Esophagus muscularis mucosa (tissue), 4 donors: ENCODE measurements at regions not wholly inside any gene's neighbourhood (a gene's known extent, or its start where the extent isn't known, plus 50 kb on each side); places are given as distances from the start of the nearest gene placed in this dataset.

ENCODE experiments used
- DNase-seq: peaks from one replicate; pipeline ENCODE4 v3.0.0-alpha.2; 2017; ENCODE audit errors: extremely low spot score
- H3K27ac ChIP-seq, 4 donors: fragments of 200-600 bp; sonication (generic); replicated peaks in 1 of 4; 1 replicate in 3 of 4; 2 replicates in 1 of 4; pipeline ENCODE4 v1.5.1; 2016 to 2019; ENCODE audit warnings: mild to moderate bottlenecking in 1 of 4
- H3K27me3 ChIP-seq, 4 donors: fragments of 200-600 bp; sonication (generic); one replicate each; pipeline versions ENCODE4 v1.5.1 to v1.6.0; 2016 to 2019
- H3K36me3 ChIP-seq, 4 donors: fragments of 200-600 bp; sonication (generic); one replicate each; pipeline ENCODE4 v1.5.1; 2016 to 2019
- H3K4me1 ChIP-seq, 4 donors: fragments of 200-600 bp; sonication (generic); one replicate each; pipeline ENCODE4 v1.5.1; 2016 to 2019
- H3K4me3 ChIP-seq, 4 donors: fragments of 200-600 bp; sonication (generic); 1 replicate in 2 of 4; 2 replicates in 2 of 4; pipeline ENCODE4 v1.5.1; 2016 to 2019; ENCODE audit warnings: mild to moderate bottlenecking in 4 of 4, moderate library complexity in 1 of 4
- H3K9me3 ChIP-seq, 4 donors: fragments of 200-600 bp; sonication (generic); 1 replicate in 3 of 4; 2 replicates in 1 of 4; pipeline ENCODE4 v1.5.1; 2016 to 2019
- EP300 ChIP-seq: sonication (generic); formaldehyde crosslinking; IDR thresholded peaks from one replicate; pipeline ENCODE4 v1.6.1; 2017; ENCODE audit warnings: antibody characterized with exemption
- POLR2A ChIP-seq: fragments of 450-650 bp; IDR thresholded peaks from one replicate; pipeline ENCODE4 v1.6.1; 2017; ENCODE audit warnings: antibody characterized with exemption, moderate library complexity, mild to moderate bottlenecking, low read depth
- POLR2AphosphoS5 ChIP-seq, 2 donors: sonication (generic); formaldehyde crosslinking; IDR thresholded peaks; one replicate each; pipeline ENCODE4 v1.6.1; 2017; ENCODE audit warnings: antibody characterized with exemption in 2 of 2
- WGBS: methylation state at CpG from one replicate; pipeline ENCODE4 v1.1.5; 2018; 5-methylcytosine and 5-hydroxymethylcytosine counted together
- intact Hi-C: fragments of 100-400 bp; cut with DNase I; formaldehyde crosslinking; loops from one replicate; pipeline ENCODE4 v1.15.1; 2023
- TF ChIP-seq, protein P1 (sequence below), 3 experiments: fragments of 200-600 bp in 2 of 3; fragments of 450-650 bp in 1 of 3; sonication (generic) in 2 of 3; IDR thresholded peaks; one replicate each; pipeline ENCODE4 v1.5.1; 2017 to 2019; ENCODE audit warnings: antibody characterized with exemption in 3 of 3, mild to moderate bottlenecking in 2 of 3, moderate library complexity in 1 of 3

- Histone ChIP-seq H3K36me3 (no peaks in the 10 kb centered on the region), H3K27ac (no peak overlapping the region), H3K9me3 (no peaks in the 10 kb centered on the region), H3K4me3 (no peak overlapping the region), H3K4me1 (no peaks in the 10 kb centered on the region), H3K27me3 (no peaks in the 10 kb centered on the region)
- intact Hi-C loops = no loop called here
- no peak for TF ChIP-seq POLR2AphosphoS5 (IDR thresholded peaks at IDR 0.05)
- TF ChIP-seq POLR2A = no peak
- TF ChIP-seq, protein P1, sequence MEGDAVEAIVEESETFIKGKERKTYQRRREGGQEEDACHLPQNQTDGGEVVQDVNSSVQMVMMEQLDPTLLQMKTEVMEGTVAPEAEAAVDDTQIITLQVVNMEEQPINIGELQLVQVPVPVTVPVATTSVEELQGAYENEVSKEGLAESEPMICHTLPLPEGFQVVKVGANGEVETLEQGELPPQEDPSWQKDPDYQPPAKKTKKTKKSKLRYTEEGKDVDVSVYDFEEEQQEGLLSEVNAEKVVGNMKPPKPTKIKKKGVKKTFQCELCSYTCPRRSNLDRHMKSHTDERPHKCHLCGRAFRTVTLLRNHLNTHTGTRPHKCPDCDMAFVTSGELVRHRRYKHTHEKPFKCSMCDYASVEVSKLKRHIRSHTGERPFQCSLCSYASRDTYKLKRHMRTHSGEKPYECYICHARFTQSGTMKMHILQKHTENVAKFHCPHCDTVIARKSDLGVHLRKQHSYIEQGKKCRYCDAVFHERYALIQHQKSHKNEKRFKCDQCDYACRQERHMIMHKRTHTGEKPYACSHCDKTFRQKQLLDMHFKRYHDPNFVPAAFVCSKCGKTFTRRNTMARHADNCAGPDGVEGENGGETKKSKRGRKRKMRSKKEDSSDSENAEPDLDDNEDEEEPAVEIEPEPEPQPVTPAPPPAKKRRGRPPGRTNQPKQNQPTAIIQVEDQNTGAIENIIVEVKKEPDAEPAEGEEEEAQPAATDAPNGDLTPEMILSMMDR (IDR thresholded peaks at IDR 0.05) = no peak
- TF ChIP-seq EP300 = no peak
- WGBS = 83% methylated on average over 4 of the region's 4 CpGs
- no peak for DNase-seq
These were observed 183.0 kb upstream of the KCND2 start for GRCh38 chr7:120089968-120090367.

- TF ChIP-seq, protein P1 (IDR thresholded peaks at IDR 0.05) = no peak
- no peak for TF ChIP-seq POLR2A
- no peak for TF ChIP-seq EP300
- TF ChIP-seq POLR2AphosphoS5 (IDR thresholded peaks at IDR 0.05) = no peak
- WGBS = 84% methylated on average over 3 of the region's 3 CpGs
- H3K27ac ChIP-seq = no peak overlapping the region
- no peaks in the 10 kb centered on the region for H3K27me3 ChIP-seq
- H3K4me1 ChIP-seq = no peaks in the 10 kb centered on the region
- DNase-seq = no peak
- no peaks in the 10 kb centered on the region for H3K36me3 ChIP-seq
- H3K4me3 ChIP-seq = no peak overlapping the region
- intact Hi-C loops = no loop called here
- H3K9me3 ChIP-seq = no peaks in the 10 kb centered on the region
These were observed 181.2 kb upstream of the KCND2 start for GRCh38 chr7:120091807-120092206.

- WGBS = 65% methylated on average over 2 of the region's 2 CpGs
- no peaks in the 10 kb centered on the region for H3K4me1 ChIP-seq
- no peak overlapping the region for H3K27ac ChIP-seq
- H3K27me3 ChIP-seq = no peaks in the 10 kb centered on the region
- no peak for DNase-seq
- H3K36me3 ChIP-seq = no peaks in the 10 kb centered on the region
- TF ChIP-seq POLR2AphosphoS5 (IDR thresholded peaks at IDR 0.05) (no peak), EP300 (no peak), POLR2A (no peak)
- TF ChIP-seq, protein P1 (IDR thresholded peaks at IDR 0.05) = no peak
- H3K9me3 ChIP-seq = no peaks in the 10 kb centered on the region
- no peak overlapping the region for H3K4me3 ChIP-seq
- intact Hi-C loops = no loop called here
These were observed 176.0 kb upstream of the KCND2 start for GRCh38 chr7:120097020-120097419.

GRCh38 chr7:120097774-120098173 is 175.2 kb upstream of the KCND2 start:
- H3K4me1 ChIP-seq = no peaks in the 10 kb centered on the region
- intact Hi-C loops = no loop called here
- H3K27ac ChIP-seq = no peak overlapping the region
- H3K9me3 ChIP-seq = no peaks in the 10 kb centered on the region
- TF ChIP-seq POLR2A (no peak), EP300 (no peak), POLR2AphosphoS5 (IDR thresholded peaks at IDR 0.05) (no peak)
- TF ChIP-seq, protein P1 (IDR thresholded peaks at IDR 0.05) = no peak
- H3K36me3 ChIP-seq = no peaks in the 10 kb centered on the region
- H3K4me3 ChIP-seq = no peak overlapping the region
- H3K27me3 ChIP-seq = no peaks in the 10 kb centered on the region
- DNase-seq = no peak

DNA sequence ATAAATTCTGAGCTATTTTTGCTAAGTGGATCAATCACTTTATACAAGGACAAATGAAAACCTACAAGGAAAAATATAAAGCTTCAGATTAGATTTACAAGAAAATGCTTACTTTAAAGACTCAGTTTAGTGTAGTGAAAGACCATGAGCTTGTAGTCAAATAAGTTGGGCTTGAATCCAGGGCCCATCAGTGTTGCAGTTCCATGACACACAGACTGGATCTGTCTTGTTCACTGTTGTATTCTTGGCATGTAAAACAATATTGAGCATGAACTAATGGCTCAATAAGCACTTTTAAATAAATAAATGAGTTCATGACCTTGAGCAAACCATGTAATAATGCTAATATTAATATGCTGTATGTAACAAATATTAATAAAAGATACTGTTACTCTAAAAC is 164.6 kb upstream of the KCND2 start:
- no peak for DNase-seq
- intact Hi-C loops = no loop called here

More for the DNA sequence above, 164.6 kb upstream of the KCND2 start:
- Histone ChIP-seq H3K36me3 (no peaks in the 10 kb centered on the region), H3K4me1 (no peaks in the 10 kb centered on the region), H3K27ac (no peak overlapping the region), H3K4me3 (no peak overlapping the region), H3K27me3 (no peaks in the 10 kb centered on the region), H3K9me3 (peaks cover 0 to 14% (median 4%) of the 10 kb centered on the region in 4 donors)
- TF ChIP-seq, protein P1 (IDR thresholded peaks at IDR 0.05) = no peak
- TF ChIP-seq POLR2A (no peak), EP300 (no peak), POLR2AphosphoS5 (IDR thresholded peaks at IDR 0.05) (no peak)
